ENCODE measurements at regions not wholly inside any gene's neighbourhood (a gene's known extent, or its start where the extent isn't known, plus 50 kb on each side); places are given as distances from the start of the nearest gene placed in this dataset.

DNA sequence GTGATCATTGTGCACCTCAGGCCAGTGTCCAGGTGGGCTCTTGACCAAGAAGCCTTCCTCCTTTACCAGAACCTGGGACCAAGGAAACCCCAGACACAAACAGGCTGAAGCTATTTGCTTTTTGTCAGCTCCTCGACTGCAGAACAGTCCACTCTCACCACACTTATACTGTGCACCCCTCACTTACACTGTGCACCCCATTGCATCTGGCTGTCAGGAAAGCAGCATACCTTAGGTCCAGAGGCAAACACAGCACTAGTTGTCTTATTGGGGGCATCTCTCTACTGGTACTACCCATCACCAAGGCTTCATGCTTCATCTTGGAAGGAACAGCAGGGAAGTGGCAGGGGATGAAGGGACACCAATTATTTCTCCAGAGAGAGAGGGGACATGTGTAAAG is 198.1 kb downstream of the CXCL12 start:
- TF ChIP-seq, protein P1, sequence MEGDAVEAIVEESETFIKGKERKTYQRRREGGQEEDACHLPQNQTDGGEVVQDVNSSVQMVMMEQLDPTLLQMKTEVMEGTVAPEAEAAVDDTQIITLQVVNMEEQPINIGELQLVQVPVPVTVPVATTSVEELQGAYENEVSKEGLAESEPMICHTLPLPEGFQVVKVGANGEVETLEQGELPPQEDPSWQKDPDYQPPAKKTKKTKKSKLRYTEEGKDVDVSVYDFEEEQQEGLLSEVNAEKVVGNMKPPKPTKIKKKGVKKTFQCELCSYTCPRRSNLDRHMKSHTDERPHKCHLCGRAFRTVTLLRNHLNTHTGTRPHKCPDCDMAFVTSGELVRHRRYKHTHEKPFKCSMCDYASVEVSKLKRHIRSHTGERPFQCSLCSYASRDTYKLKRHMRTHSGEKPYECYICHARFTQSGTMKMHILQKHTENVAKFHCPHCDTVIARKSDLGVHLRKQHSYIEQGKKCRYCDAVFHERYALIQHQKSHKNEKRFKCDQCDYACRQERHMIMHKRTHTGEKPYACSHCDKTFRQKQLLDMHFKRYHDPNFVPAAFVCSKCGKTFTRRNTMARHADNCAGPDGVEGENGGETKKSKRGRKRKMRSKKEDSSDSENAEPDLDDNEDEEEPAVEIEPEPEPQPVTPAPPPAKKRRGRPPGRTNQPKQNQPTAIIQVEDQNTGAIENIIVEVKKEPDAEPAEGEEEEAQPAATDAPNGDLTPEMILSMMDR (IDR thresholded peaks at IDR 0.05; ENCODE audit: low read depth, low read length): no peak
- no peak overlapping the region for H3K4me3 ChIP-seq (replicated peaks in 1 of 2; ENCODE audit: low read depth in 2 of 2, low read length in 2 of 2)
- DNase-seq (ENCODE audit: low read depth in 2 of 2): no peak

DNA sequence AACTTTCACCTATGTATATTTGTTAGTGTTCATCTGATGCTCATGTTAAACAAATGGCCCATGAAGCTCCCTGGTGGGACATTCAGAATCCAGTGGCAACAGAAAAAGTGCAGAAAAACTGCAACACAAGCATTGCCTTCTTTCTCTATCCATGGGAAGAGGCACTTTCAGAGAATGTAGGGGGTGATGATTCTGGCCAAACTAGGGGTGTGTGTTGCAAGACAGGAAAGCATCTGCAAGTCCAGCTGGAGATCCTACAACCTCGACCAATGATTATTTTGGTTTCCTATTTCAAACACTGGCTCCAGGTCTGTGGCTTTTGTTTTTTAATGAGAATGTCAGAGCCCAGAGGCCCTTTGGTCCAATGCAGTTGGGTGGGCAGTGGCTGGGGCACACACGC is 198.7 kb downstream of the CXCL12 start:
- H3K4me3 ChIP-seq (replicated peaks in 1 of 2; ENCODE audit: low read depth in 2 of 2, low read length in 2 of 2): no peak overlapping the region
- TF ChIP-seq, protein P1 (IDR thresholded peaks at IDR 0.05; ENCODE audit: low read depth, low read length): no peak
- DNase-seq (ENCODE audit: low read depth in 2 of 2): peak; percentile 77 to 87

DNA sequence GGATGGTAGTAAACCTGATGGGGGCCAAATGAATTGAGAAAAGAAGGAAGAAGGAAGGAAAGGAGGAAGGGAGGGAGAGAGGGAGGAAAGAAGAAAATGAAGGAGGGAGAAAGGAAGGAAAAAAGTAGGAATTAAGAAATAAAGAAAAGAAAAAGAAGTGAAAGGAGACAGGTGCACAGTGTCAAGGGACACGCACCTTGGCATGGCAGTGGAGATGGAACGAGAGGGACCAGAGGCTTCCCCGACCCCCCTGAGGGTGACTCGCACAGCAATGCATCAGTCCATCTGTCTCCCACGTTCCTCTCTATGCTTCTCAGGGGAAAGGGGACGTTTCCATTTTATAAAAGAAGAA is 199.6 kb downstream of the CXCL12 start:
- H3K4me3 ChIP-seq (replicated peaks in 1 of 2; ENCODE audit: low read depth in 2 of 2, low read length in 2 of 2): no peak overlapping the region
- TF ChIP-seq, protein P1 (IDR thresholded peaks at IDR 0.05; ENCODE audit: low read depth, low read length): no peak
- no peak for DNase-seq (ENCODE audit: low read depth in 2 of 2)

DNA sequence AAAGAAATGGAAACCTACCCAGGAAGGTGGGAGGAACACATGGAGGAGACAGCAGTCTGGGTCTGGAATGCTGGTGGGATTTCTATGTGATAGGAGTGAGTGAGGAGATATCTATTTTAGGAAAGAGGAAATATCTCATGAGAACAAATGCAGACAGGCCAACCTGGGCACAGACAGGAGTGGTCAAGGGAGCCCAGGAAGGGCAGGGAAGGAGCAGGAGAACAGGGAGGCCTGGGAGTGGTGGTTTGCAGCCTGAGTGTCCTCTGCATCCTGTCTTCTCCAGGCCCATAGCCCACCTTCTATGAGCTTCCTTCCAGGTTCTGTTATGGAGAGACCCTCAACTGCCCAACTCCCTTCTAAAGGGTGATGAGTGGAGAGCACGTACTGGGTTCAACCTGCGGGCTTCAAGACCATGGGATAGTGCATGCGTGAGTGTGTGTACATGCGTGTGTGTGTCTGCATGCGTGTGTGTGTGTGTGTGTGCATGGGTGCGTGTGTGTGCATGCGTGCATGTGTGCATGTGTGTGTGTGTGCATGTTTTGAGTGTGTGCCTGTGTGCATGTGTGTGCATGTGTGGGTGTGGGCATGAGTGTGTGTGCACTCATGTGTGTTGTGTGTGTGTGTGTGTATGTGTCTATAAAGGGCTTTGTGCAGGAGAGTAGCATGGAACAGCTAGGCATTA is 200.1 kb downstream of the CXCL12 start:
- TF ChIP-seq, protein P1 (IDR thresholded peaks at IDR 0.05; ENCODE audit: low read depth, low read length): no peak

DNA sequence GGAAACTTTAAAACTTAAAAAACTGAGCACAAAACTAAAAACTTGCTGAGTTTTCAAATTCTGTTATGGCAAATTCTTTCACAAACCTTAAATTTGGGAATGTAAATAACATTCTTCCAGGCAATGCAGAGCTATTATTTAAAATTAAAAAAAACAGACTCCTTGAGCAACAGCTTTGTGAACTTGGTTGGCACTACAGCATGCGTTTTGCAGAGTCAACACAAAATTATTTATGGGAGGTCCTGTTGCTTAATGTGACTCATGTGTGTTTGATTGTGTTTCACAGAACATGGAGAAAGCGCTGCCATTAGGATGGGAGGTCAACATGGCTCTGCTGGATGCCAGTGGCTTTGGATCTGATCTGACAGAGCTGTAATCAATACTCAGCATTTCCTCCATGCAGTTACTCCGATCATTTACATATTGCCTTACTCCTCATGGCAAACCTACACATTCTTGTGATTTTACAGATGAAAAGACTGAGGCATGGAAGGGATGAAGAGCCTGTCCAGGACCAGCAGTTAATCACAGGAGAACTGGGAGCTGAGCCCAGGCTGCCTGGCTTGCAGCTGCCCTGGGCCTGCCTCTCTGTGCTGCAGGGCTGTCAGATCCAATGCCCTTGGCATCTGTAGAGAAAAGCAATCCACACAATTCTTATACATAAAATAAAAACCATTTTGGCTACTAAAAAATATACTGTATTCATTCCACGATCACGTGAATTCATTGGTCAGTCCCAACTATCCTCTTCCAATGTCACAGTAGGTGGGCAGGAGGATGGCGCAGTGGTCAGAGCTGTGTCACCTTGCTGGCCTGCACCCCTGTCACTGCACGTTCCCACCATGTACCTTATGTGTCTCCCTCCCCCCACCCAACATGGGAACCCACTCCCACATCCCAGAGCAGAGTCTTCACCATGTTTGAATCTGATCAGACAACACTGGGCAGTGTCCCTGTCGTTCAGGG is 200.9 kb downstream of the CXCL12 start:
- DNase-seq (ENCODE audit: low read depth in 2 of 2): peak; percentile 61 to 62
- TF ChIP-seq, protein P1 (IDR thresholded peaks at IDR 0.05; ENCODE audit: low read depth, low read length): no peak
- no peak overlapping the region for H3K4me3 ChIP-seq (replicated peaks in 1 of 2; ENCODE audit: low read depth in 2 of 2, low read length in 2 of 2)

More for the DNA sequence above, 200.1 kb downstream of the CXCL12 start:
- no peak for DNase-seq (ENCODE audit: low read depth in 2 of 2)
- no peak overlapping the region for H3K4me3 ChIP-seq (replicated peaks in 1 of 2; ENCODE audit: low read depth in 2 of 2, low read length in 2 of 2)

DNA sequence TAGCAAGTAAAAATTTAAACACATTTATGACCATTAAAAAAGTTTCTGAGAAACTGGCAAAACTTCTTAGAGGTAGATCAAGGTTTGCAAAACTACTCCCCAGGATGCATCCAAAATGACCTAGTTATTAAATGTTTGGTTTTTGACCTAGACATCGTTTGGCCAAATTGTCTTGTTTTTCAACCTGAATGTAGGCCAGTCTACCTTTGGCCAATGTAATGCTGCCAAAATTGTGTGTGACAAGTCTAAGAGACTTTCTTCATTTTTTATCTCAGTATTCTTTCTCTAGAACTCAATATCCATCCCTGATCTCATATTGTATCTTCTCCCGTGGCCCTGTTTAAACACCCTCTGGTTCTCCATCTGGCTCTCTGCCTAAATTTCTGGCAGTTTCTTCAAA is 202.0 kb downstream of the CXCL12 start:
- no peak overlapping the region for H3K4me3 ChIP-seq (replicated peaks in 1 of 2; ENCODE audit: low read depth in 2 of 2, low read length in 2 of 2)
- TF ChIP-seq, protein P1 (IDR thresholded peaks at IDR 0.05; ENCODE audit: low read depth, low read length): no peak
- DNase-seq (ENCODE audit: low read depth in 2 of 2): no peak

All from cardiac fibroblast (primary cell).